NCI-H2196 treated with DMSO at 0.1 percent for 48 hours (cell line): ENCODE measurements at regions not wholly inside any gene's neighbourhood (a gene's known extent, or its start where the extent isn't known, plus 50 kb on each side); places are given as distances from the start of the nearest gene placed in this dataset.
"Not testable (repeated sequence)": the region's sequence is repeated elsewhere in the genome, so short reads cannot be mapped to it uniquely, and the experiment has no call there.

Experiments
- DNase-seq: peaks from one replicate; lab custom pipeline; 2025; ENCODE audit not compliant: unreplicated experiment; lab: John Stamatoyannopoulos, UW

- DNase-seq: no peak
These were observed 204.2 kb downstream of the FGF9 start for GRCh38 chr13:21875116-21875515.

- no peak for DNase-seq
These were observed 208.5 kb downstream of the FGF9 start for GRCh38 chr13:21879263-21879914.

- no peak for DNase-seq
These were observed 211.9 kb downstream of the FGF9 start for GRCh38 chr13:21882766-21883165.

DNA sequence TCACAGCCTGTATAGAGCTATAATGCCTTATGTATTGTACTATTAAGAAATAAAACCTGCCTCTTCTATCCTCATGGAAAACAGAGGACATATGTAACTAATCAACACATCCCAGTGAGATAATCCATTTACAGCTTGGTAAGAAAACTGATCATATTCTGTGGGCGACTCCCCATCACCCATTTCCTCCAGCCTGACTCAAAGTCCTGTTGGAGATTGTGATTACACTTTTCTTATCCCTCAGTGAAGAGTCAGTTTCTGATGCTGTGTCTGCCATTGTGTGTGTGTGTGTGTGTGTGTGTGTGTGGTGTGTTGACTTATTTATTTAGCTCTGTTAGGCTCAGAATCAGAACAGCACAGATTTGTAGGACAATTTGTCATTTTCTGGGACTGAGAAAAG, 212.8 kb downstream of the FGF9 start:
- no peak for DNase-seq

- DNase-seq: peak; percentile 0
These were observed 213.5 kb downstream of the FGF9 start for GRCh38 chr13:21884299-21884909.

GRCh38 chr13:21884965-21885567, 214.2 kb downstream of the FGF9 start:
- no peak for DNase-seq

DNA sequence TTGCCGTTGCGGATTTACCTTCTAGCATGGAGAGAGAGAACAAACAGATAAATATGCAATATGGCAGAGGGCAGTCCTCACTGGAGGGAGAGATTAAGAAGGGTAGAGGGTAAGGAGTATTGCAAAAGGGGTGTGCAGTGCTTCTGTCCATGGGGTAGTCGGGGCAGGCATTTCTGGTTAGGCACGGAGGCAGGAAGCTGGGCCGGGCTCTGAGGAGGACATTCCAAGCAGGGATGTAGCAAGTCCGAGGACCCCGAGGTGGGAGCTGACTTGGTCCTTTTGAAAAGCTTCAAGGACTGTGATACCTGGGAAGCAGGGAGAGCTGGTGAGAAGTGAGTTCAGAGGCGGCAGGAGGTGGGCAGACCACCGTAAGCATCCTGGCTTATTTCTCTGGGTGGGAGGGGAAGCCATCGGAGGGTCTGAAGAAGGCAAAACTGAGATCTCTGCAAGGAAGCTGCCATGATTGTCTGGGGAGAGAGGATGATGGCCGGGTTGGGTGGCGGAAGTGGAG, 214.9 kb downstream of the FGF9 start:
- DNase-seq: no peak

DNA sequence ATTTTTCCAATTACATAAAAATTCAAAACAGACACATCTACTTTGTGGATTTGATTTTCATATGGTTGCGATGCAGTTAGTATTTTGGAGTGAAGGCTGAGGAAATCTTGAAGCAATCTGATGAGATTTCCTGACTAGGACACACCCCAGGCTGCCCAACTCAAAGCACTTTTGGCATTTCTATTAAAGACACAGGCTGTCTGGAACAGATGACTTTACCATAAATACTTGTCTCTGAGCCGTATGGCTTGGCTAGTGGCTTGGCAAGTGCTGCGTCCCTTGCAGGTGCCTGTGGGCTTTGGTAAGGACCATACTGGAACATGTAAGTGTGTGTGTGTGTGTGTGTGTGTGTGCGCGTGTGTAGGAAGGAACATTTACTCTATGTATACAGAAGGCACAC, 218.8 kb downstream of the FGF9 start:
- DNase-seq: no peak

DNA sequence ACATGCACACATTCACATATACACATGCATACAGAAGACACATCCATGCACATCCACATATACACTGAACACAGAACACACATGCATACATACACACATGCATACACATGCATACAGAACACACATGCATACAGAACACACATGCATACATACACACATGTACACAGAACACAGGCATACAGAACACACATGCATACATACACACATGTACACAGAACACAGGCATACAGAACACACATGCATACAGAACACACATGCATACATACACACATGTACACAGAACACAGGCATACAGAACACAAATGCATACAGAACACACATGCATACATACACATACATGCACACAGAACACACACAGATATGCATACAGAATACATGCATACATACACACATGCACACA, 219.3 kb downstream of the FGF9 start:
- not testable (repeated sequence) for DNase-seq

GRCh38 chr13:21894091-21894490, 223.2 kb downstream of the FGF9 start:
- no peak for DNase-seq

GRCh38 chr13:21894703-21895699, 224.1 kb downstream of the FGF9 start:
- no peak for DNase-seq

- no peak for DNase-seq
These were observed 224.9 kb downstream of the FGF9 start for GRCh38 chr13:21895779-21896178.

- DNase-seq: no peak
These were observed 226.3 kb downstream of the FGF9 start for GRCh38 chr13:21897161-21897560.

DNA sequence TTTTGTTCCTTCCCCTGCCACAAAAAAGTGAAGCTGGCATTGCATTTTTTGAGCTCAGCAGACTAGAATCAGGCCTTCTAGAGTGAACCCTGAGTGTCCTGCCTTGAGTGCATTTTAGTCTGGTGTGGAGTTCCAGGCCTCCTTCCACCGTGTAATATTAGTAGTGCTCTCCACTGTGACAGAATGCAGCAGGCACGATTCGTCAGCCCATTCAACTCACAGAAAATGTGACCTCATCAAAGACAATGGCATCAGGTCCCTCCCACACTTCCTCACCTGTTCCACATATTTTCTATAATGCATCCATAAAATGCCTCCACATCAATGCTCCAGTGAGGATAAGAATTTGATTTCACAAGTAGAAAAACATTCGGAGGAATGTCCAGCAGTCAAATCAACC, 227.6 kb downstream of the FGF9 start:
- no peak for DNase-seq

GRCh38 chr13:21898945-21899344, 228.1 kb downstream of the FGF9 start:
- DNase-seq: no peak

GRCh38 chr13:21901336-21901735, 230.5 kb downstream of the FGF9 start:
- DNase-seq: no peak

DNA sequence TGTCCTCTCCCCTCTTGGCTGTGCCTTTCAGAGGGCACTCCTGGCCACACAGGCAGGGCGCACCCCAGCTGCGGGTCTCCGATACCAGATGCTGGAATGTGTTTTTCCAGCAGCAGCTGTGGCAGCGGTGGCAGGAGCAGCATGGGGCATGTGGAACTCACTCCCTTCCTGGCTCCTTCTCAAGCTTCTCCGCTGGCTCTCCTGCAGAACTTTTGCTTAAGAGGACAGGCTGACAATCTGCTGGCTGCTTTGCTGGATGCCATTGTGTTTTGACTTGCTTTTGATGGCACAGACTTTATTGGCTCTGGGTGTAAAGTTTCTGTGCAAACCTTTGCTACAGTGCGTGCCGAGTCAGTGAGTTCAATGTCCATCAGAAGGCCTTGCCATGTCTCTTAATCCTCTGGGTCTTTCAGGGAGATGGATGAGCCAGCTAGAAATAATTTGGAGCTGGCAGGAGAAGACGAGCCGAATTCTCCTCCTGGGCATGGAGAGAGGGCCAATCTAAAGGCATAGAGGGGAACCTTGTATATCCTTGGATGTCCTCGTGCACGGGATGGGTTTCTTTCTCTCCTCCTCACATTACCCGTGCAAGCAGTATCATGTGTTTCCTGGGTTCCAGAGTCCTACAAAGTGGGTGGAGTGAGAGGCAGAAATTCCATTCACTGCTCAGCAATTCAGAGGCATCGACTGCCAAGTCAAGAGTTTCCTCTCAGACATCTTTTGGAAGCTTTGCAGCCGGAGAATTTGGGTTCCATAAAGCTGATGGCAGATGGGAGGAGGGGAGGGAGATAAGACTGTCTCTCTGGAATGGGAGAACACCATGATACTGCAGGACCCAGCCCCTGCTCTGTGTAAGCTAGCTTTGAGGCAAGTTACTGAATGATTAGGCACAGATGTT, 231.2 kb downstream of the FGF9 start:
- no peak for DNase-seq

- no peak for DNase-seq
These were observed 231.8 kb downstream of the FGF9 start for GRCh38 chr13:21902709-21903098.

- DNase-seq: no peak
These were observed 234.6 kb downstream of the FGF9 start for GRCh38 chr13:21905486-21905885.

DNA sequence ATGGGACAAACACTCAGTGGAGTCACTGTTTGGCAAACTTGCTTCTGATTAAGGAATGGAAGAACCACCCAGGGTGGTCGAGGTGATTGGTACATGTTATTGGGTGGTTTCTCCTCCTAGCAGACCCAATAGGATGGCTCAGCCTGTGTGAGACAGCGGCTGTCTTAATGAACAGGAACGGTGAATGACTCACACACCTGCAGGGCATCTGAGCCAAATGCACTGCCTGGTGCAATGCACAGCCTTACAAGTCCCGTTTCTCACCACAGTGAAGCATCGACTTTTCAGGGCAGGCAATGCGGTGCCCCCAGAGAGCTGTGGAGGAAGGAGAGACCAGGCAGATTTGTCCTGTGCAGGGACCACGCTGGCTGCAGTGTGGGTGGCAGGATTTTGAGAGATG, 238.5 kb downstream of the FGF9 start:
- DNase-seq: no peak
